ENCODE measurements at regions not wholly inside any gene's neighbourhood (a gene's known extent, or its start where the extent isn't known, plus 50 kb on each side); places are given as distances from the start of the nearest gene placed in this dataset.

DNA sequence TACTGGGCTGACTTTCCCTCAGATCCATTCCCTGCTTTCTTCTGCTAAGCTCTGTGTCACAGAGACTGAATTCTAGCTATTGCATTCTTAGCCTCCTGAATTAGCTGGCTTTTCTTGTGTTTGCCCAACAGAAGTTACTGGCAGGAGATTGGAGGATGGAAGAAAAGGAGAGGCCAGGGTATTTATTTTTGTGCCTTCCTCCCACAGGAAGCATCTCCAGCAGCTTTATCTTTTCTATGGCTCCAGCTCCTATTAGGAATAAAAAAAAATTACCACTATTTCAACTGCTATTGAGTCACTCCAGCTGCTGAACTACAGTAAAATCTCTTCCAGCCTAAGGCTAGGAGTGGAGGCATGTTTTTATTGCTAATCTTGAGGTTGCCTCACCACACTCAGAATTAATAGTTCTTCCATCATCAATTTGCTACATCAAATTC, 492.4 kb downstream of the RFPL4B start:
- TF ChIP-seq, protein P1, sequence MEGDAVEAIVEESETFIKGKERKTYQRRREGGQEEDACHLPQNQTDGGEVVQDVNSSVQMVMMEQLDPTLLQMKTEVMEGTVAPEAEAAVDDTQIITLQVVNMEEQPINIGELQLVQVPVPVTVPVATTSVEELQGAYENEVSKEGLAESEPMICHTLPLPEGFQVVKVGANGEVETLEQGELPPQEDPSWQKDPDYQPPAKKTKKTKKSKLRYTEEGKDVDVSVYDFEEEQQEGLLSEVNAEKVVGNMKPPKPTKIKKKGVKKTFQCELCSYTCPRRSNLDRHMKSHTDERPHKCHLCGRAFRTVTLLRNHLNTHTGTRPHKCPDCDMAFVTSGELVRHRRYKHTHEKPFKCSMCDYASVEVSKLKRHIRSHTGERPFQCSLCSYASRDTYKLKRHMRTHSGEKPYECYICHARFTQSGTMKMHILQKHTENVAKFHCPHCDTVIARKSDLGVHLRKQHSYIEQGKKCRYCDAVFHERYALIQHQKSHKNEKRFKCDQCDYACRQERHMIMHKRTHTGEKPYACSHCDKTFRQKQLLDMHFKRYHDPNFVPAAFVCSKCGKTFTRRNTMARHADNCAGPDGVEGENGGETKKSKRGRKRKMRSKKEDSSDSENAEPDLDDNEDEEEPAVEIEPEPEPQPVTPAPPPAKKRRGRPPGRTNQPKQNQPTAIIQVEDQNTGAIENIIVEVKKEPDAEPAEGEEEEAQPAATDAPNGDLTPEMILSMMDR (conservative IDR thresholded peaks at IDR 0.05; ENCODE audit: low read depth, low read length): no peak
- DNase-seq (ENCODE audit: low read depth): no peak

DNA sequence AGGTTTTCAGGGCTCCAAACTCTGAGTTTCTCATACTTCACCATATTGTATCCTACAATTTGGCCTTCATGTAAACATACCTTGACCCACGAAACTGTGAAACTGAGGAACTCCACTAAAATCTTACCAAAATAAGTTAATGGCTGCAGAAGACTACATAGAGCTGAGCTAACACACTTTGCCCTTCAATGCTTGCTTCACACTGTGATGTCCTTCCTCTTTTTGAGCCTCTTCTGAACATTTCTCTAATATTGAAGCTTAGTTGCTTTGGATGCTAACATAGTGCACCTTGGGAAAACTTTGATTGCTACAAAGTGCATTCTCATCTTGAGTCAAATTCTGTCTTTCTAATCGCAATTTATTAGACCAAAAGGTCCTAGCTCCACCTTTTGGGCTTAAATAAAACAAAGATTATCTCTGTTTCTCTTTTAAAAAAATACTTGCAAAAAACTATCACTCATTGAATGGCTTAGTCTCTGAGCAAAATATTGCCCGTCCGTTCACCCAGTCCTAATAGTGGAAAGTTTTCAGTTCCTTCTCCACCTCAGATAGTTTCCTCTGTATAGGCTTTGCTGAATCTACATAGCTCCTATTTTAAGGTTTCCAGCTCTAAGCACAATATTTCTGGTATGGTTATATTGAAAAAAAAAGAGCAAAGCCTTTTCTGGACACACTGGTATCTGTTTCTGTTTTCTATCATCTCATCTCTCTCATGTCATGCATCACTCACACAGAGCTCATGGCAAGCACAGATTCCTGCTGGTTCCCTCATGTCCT, 494.6 kb downstream of the RFPL4B start:
- TF ChIP-seq, protein P1 (conservative IDR thresholded peaks at IDR 0.05; ENCODE audit: low read depth, low read length): no peak
- no peak for DNase-seq (ENCODE audit: low read depth)

More for the DNA sequence above, 492.4 kb downstream of the RFPL4B start:
- H3K4me3 ChIP-seq (ENCODE audit: low read depth, low read length): no peak overlapping the region

DNA sequence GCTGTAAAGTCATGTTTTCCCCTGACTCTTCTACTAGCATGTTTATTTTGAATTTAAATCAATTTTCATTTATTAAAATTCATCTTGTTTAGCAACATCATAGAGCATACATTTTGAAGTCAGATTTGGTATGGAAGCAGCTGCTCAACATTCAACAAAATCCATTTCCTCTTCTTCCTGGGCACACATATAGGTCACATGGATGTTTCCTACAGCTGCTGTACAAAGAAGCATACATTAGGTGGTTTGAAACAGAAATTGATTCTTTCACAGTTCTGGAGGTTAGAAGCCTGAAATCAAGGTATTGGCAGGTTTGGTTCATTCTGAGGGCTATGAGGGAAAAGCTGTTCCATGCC, 495.2 kb downstream of the RFPL4B start:
- H3K4me3 ChIP-seq (ENCODE audit: low read depth, low read length): no peak overlapping the region
- DNase-seq (ENCODE audit: low read depth): no peak
- TF ChIP-seq, protein P1 (conservative IDR thresholded peaks at IDR 0.05; ENCODE audit: low read depth, low read length): no peak

More for the DNA sequence above, 494.6 kb downstream of the RFPL4B start:
- H3K4me3 ChIP-seq (ENCODE audit: low read depth, low read length): no peak overlapping the region

DNA sequence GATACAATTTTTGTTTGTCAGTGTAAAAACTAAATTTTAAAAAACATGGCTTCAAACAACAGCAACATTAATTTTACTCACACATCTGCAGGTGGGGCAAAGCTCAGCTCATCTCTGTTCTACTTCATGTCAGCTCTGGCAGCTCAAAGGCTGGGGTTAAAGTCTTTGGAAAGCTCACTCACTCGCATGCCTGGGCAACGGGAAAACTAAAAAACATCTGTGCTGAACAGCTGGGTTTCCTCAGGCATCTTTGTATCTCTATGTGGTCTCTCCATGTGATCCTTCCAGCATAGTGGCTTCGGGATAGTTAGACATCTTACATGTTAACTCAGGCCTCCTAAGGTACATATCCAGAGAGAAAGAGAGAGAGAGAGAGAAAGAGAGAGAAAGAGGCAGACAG, 499.6 kb downstream of the RFPL4B start:
- no peak overlapping the region for H3K4me3 ChIP-seq (ENCODE audit: low read depth, low read length)
- TF ChIP-seq, protein P1 (conservative IDR thresholded peaks at IDR 0.05; ENCODE audit: low read depth, low read length): no peak
- DNase-seq (ENCODE audit: low read depth): no peak

DNA sequence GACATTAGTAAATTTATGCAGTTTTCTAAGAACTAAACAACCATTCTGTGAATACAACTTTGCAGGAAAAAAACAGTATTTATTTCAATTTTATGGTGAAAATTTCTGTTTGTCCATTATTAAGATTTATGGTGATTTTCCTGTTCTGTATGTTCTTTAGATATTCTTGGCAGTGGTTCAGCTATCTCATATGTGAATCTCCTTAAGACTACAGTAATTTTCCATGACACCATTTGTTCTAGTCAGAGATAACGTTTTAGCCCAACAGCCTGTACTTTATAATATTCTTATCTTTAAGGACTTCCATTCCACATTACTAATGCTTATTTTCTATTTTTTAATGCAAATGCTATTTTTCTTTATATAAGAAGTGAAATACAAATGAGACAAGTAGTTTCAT, 504.0 kb downstream of the RFPL4B start:
- TF ChIP-seq, protein P1 (conservative IDR thresholded peaks at IDR 0.05; ENCODE audit: low read depth, low read length): no peak
- H3K4me3 ChIP-seq (ENCODE audit: low read depth, low read length): no peak overlapping the region
- DNase-seq (ENCODE audit: low read depth): no peak

DNA sequence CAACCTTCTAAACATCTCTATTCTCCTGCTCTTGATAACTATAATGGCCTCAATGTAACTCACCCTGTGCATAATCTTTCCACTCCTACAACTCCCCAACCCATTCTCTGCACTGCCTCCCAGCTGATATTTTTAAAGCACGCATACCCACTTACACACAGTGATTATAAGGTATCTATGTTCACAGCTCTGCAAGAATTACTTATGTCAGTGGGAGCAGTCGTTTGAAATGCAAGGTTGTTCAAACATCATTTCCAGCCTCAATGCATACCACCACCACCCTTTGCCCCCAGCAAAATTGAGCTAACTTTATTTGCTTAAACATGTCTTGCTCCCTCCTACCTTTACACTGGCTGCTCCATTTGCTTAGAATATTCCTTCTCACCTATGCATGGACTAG, 506.0 kb downstream of the RFPL4B start:
- TF ChIP-seq, protein P1 (conservative IDR thresholded peaks at IDR 0.05; ENCODE audit: low read depth, low read length): no peak
- DNase-seq (ENCODE audit: low read depth): no peak

DNA sequence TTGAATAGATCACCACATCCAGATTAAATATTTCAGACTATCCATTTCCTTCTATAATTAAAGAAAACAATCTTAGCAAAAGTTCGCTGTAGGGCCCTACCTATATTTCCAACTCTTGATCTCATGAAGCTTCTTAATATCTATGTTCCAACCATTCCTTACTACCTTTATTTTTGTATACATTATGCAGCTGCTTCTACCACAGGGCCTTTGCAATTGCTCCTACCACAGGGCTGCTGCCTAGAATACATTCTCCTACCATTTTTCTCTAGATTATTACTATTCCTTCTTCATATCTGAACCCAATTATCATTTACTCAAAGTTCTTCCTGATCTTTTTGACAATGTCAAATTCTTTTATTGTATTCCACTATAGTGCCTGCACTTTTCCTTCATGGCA, 516.6 kb downstream of the RFPL4B start:
- H3K4me3 ChIP-seq (ENCODE audit: low read depth, low read length): no peak overlapping the region
- TF ChIP-seq, protein P1 (conservative IDR thresholded peaks at IDR 0.05; ENCODE audit: low read depth, low read length): no peak
- DNase-seq (ENCODE audit: low read depth): no peak

More for the DNA sequence above, 506.0 kb downstream of the RFPL4B start:
- no peak overlapping the region for H3K4me3 ChIP-seq (ENCODE audit: low read depth, low read length)
